Small intestine (tissue), 7 donors: ENCODE measurements at regions not wholly inside any gene's neighbourhood (a gene's known extent, or its start where the extent isn't known, plus 50 kb on each side); places are given as distances from the start of the nearest gene placed in this dataset.

ENCODE experiments used
- DNase-seq, 2 donors: peaks; one replicate each; pipeline versions ENCODE4 v3.0.0 to v3.0.0-alpha.2; 2013
- FAIRE-seq: peaks from 2 replicates; lab custom pipeline; 2012; peaks lifted over from hg19 to GRCh38; lab: Jason Lieb, UNC
- H3K27ac ChIP-seq, 3 donors: one replicate each; pipeline ENCODE4 v1.5.1; 2013; ENCODE audit warnings: low read length in 2 of 3, mild to moderate bottlenecking in 2 of 3, control low read depth in 1 of 3, inconsistent platforms in 1 of 3, low read depth in 1 of 3, moderate library complexity in 1 of 3
- H3K27me3 ChIP-seq, 3 donors: one replicate each; pipeline ENCODE4 v1.6.1; 2013; ENCODE audit warnings: low read length in 3 of 3, inconsistent platforms in 1 of 3; ENCODE audit not compliant: control insufficient read depth in 3 of 3, insufficient read depth in 3 of 3
- H3K36me3 ChIP-seq, 3 donors: one replicate each; pipeline ENCODE4 v1.6.1; 2013; ENCODE audit warnings: low read length in 3 of 3, inconsistent platforms in 1 of 3, low read depth in 1 of 3, mild to moderate bottlenecking in 1 of 3, moderate library complexity in 1 of 3; ENCODE audit not compliant: control insufficient read depth in 3 of 3, insufficient read depth in 2 of 3
- H3K4me1 ChIP-seq, 3 donors: one replicate each; pipeline ENCODE4 v1.6.1; 2013; ENCODE audit warnings: low read length in 2 of 3, inconsistent platforms in 1 of 3, low read depth in 1 of 3, mild to moderate bottlenecking in 1 of 3, moderate library complexity in 1 of 3; ENCODE audit not compliant: control insufficient read depth in 3 of 3, insufficient read depth in 2 of 3
- H3K4me3 ChIP-seq, 3 donors: one replicate each; pipeline ENCODE4 v1.5.1; 2013; ENCODE audit warnings: low read length in 3 of 3, control low read depth in 1 of 3, inconsistent platforms in 1 of 3, low read depth in 1 of 3, mild to moderate bottlenecking in 1 of 3, moderate library complexity in 1 of 3
- H3K9me3 ChIP-seq, 2 donors: one replicate each; pipeline ENCODE4 v1.6.1; 2013; ENCODE audit warnings: low read depth in 1 of 2, low read length in 1 of 2; ENCODE audit not compliant: control insufficient read depth in 2 of 2, insufficient read depth in 1 of 2
- WGBS, 3 donors: extraction: QIAGEN DNeasy Blood & Tissue Kit; methylation state at CpG; one replicate each; pipeline ENCODE4 v1.1.7; 2013; 5-methylcytosine and 5-hydroxymethylcytosine counted together
- donor health status: healthy with polysubstance abuse.
- donor health status: control.
- donor health status: control.
- donor health status: Bipolar disorder and iron deficiency.
- donor health status: healthy.

GRCh38 chr16:63244631-63245030 is 1208.4 kb upstream of the CDH8 start:
- Histone ChIP-seq H3K4me1 (no peaks in the 10 kb centered on the region), H3K9me3 (no peaks in the 10 kb centered on the region), H3K27ac (no peak overlapping the region), H3K36me3 (no peaks in the 10 kb centered on the region), H3K4me3 (no peak overlapping the region), H3K27me3 (no peaks in the 10 kb centered on the region)
- DNase-seq: no peak
- no peak for FAIRE-seq
- WGBS, 3 donors: 71 to 80% (median 76%) methylated on average over 5 of the region's 5 CpGs

GRCh38 chr16:63241497-63242028 is 1205.3 kb upstream of the CDH8 start:
- no peaks in the 10 kb centered on the region for H3K36me3 ChIP-seq
- H3K4me1 ChIP-seq: no peaks in the 10 kb centered on the region
- DNase-seq: no peak
- no peak overlapping the region for H3K4me3 ChIP-seq
- no peak for FAIRE-seq
- H3K27ac ChIP-seq: no peak overlapping the region
- no peaks in the 10 kb centered on the region for H3K9me3 ChIP-seq
- H3K27me3 ChIP-seq: no peaks in the 10 kb centered on the region
- 79 to 83% (median 82%) methylated on average over 5 of the region's 5 CpGs for WGBS, 3 donors

GRCh38 chr16:63239065-63239570 is 1202.9 kb upstream of the CDH8 start:
- Histone ChIP-seq H3K9me3 (no peaks in the 10 kb centered on the region), H3K36me3 (no peaks in the 10 kb centered on the region), H3K4me3 (no peak overlapping the region), H3K27ac (no peak overlapping the region), H3K27me3 (no peaks in the 10 kb centered on the region), H3K4me1 (no peaks in the 10 kb centered on the region)
- DNase-seq (no peak), FAIRE-seq (no peak)
- WGBS, 3 donors: 80 to 84% (median 83%) methylated on average over 1 of the region's 1 CpG

GRCh38 chr16:63230421-63231040 is 1194.3 kb upstream of the CDH8 start:
- Histone ChIP-seq H3K4me1 (no peaks in the 10 kb centered on the region), H3K36me3 (no peaks in the 10 kb centered on the region), H3K4me3 (no peak overlapping the region), H3K9me3 (no peaks in the 10 kb centered on the region), H3K27ac (no peak overlapping the region), H3K27me3 (no peaks in the 10 kb centered on the region)
- no peak for DNase-seq
- WGBS, 3 donors: 13 to 38% (median 19%) methylated on average over 3 of the region's 3 CpGs
- FAIRE-seq: no peak

GRCh38 chr16:63228259-63228658 is 1192.0 kb upstream of the CDH8 start:
- no peaks in the 10 kb centered on the region for H3K9me3 ChIP-seq
- 20 to 61% (median 43%) methylated on average over 2 of the region's 2 CpGs for WGBS, 3 donors
- no peaks in the 10 kb centered on the region for H3K4me1 ChIP-seq
- no peak overlapping the region for H3K4me3 ChIP-seq
- FAIRE-seq: no peak
- no peaks in the 10 kb centered on the region for H3K36me3 ChIP-seq
- DNase-seq: no peak
- H3K27me3 ChIP-seq: no peaks in the 10 kb centered on the region
- H3K27ac ChIP-seq: no peak overlapping the region

- FAIRE-seq: no peak
- no peaks in the 10 kb centered on the region for H3K9me3 ChIP-seq
Observed at GRCh38 chr16:63223851-63224250, 1187.6 kb upstream of the CDH8 start.

GRCh38 chr16:63216696-63217423 is 1180.6 kb upstream of the CDH8 start:
- WGBS, 3 donors: 68 to 78% (median 70%) methylated on average over 2 of the region's 2 CpGs
- no peak for DNase-seq
- Histone ChIP-seq H3K9me3 (no peaks in the 10 kb centered on the region), H3K4me3 (no peak overlapping the region), H3K36me3 (no peaks in the 10 kb centered on the region), H3K4me1 (no peaks in the 10 kb centered on the region), H3K27me3 (no peaks in the 10 kb centered on the region), H3K27ac (no peak overlapping the region)
- FAIRE-seq: no peak

More at GRCh38 chr16:63223851-63224250, 1187.6 kb upstream of the CDH8 start:
- no peak overlapping the region for H3K4me3 ChIP-seq
- no peak overlapping the region for H3K27ac ChIP-seq
- no peaks in the 10 kb centered on the region for H3K4me1 ChIP-seq
- H3K36me3 ChIP-seq: no peaks in the 10 kb centered on the region
- H3K27me3 ChIP-seq: no peaks in the 10 kb centered on the region
- WGBS, 3 donors: 55 to 80% (median 71%) methylated on average over 1 of the region's 1 CpG
- no peak for DNase-seq

- DNase-seq (no peak), FAIRE-seq (no peak)
- H3K4me3 ChIP-seq: no peak overlapping the region
- no peak overlapping the region for H3K27ac ChIP-seq
- no peaks in the 10 kb centered on the region for H3K27me3 ChIP-seq
- H3K9me3 ChIP-seq: peaks cover 0 to 2% of the 10 kb centered on the region in 2 donors
- no peaks in the 10 kb centered on the region for H3K36me3 ChIP-seq
- no peaks in the 10 kb centered on the region for H3K4me1 ChIP-seq
Observed at GRCh38 chr16:63201851-63202250, 1165.6 kb upstream of the CDH8 start.
